PC-9 (cell line): ENCODE measurements at regions not wholly inside any gene's neighbourhood (a gene's known extent, or its start where the extent isn't known, plus 50 kb on each side); places are given as distances from the start of the nearest gene placed in this dataset.

Experiments used
- BruUV-seq: library from RNA; stranded (reverse); fragments of 400-500 nt; replicated peaks from 2 replicates; lab custom pipeline; 2021; lab: Mats Ljungman, UMichigan
- CTCF ChIA-PET: fragments of 300-600 bp; sonication (Branson Sonifier 250); formaldehyde crosslinking; loops from one replicate; lab custom pipeline; 2022; ENCODE audit warnings: antibody characterized with exemption; lab: Charles Lee
- POLR2A ChIA-PET: fragments of 300-600 bp; sonication (Branson Sonifier 250); formaldehyde crosslinking; loops from one replicate; lab custom pipeline; 2022; ENCODE audit warnings: antibody characterized with exemption; ENCODE audit not compliant: unreplicated experiment; lab: Charles Lee
- DNase-seq, 2 experiments: peaks; one replicate each; pipeline versions ENCODE4 v3.0.0 to v3.0.0-alpha.2; 2015 to 2022; ENCODE audit warnings: mixed read lengths in 1 of 2
- H2AFZ ChIP-seq: fragments of 200-600 bp; sonication (generic); 2 replicates; pipeline ENCODE4 v1.8.1; 2017; ENCODE audit warnings: antibody characterized with exemption
- H3F3A ChIP-seq: fragments of 200-600 bp; sonication (generic); 2 replicates; pipeline ENCODE4 v1.8.1; 2017; ENCODE audit warnings: antibody characterized with exemption, mild to moderate bottlenecking, low read depth; ENCODE audit not compliant: insufficient read depth
- H3K27ac ChIP-seq: fragments of 200-600 bp; sonication (generic); 2 replicates; pipeline ENCODE4 v1.6.1; 2016; ENCODE audit warnings: mixed run types
- H3K27me3 ChIP-seq: fragments of 200-600 bp; sonication (generic); 2 replicates; pipeline ENCODE4 v1.6.1; 2016; ENCODE audit warnings: low read depth, mixed run types; ENCODE audit not compliant: insufficient read depth
- H3K36me3 ChIP-seq: fragments of 200-600 bp; sonication (generic); 2 replicates; pipeline ENCODE4 v1.6.1; 2016; ENCODE audit warnings: low read depth, mixed run types
- H3K4me1 ChIP-seq: fragments of 200-600 bp; sonication (generic); replicated peaks from 2 replicates; pipeline ENCODE4 v1.6.1; 2016; ENCODE audit warnings: mixed run types; ENCODE audit not compliant: insufficient read depth
- H3K4me2 ChIP-seq: fragments of 200-600 bp; sonication (generic); 2 replicates; pipeline ENCODE4 v1.6.1; 2017; ENCODE audit warnings: mixed run types
- H3K4me3 ChIP-seq: fragments of 200-600 bp; sonication (generic); 2 replicates; pipeline ENCODE4 v1.6.1; 2016; ENCODE audit warnings: mixed run types
- H3K79me2 ChIP-seq: fragments of 200-600 bp; sonication (generic); 2 replicates; pipeline ENCODE4 v1.6.1; 2017; ENCODE audit warnings: low read depth, mixed run types
- H3K9me2 ChIP-seq: fragments of 200-600 bp; sonication (generic); 2 replicates; pipeline ENCODE4 v1.8.1; 2017; ENCODE audit warnings: mild to moderate bottlenecking; ENCODE audit not compliant: insufficient read depth
- H3K9me3 ChIP-seq: fragments of 200-600 bp; sonication (generic); 2 replicates; pipeline ENCODE4 v1.8.1; 2016; ENCODE audit warnings: low read depth; ENCODE audit not compliant: insufficient read depth
- H4K20me1 ChIP-seq: fragments of 200-600 bp; sonication (generic); 2 replicates; pipeline ENCODE4 v1.8.1; 2017; ENCODE audit not compliant: insufficient read depth
- CTCF ChIP-seq: fragments of 200-600 bp; sonication (generic); conservative IDR thresholded peaks from 2 replicates; pipeline ENCODE4 v1.6.1; 2017; ENCODE audit warnings: mixed run types, antibody characterized with exemption, mild to moderate bottlenecking, moderate library complexity
- EZH2 ChIP-seq: fragments of 200-600 bp; sonication (generic); IDR thresholded peaks from 2 replicates; pipeline ENCODE4 v1.8.0; 2017; ENCODE audit warnings: antibody characterized with exemption, low read depth
- intact Hi-C: fragments of 100-400 bp; cut with micrococcal nuclease; formaldehyde crosslinking; loops from one replicate; pipeline ENCODE4 v1.10.0; 2022; ENCODE audit not compliant: unreplicated experiment

- H3K9me2 ChIP-seq: peaks cover 4% of the 10 kb centered on the region; the same call in 1 of the 2 replicates
- no peak overlapping the region for H2AFZ ChIP-seq
- H3K4me2 ChIP-seq: no peak overlapping the region
- no peaks in the 10 kb centered on the region for H3K36me3 ChIP-seq
- BruUV-seq: no TSS peak
- H3F3A ChIP-seq: no peaks in the 10 kb centered on the region
- POLR2A ChIA-PET: no interaction called here
- H3K4me1 ChIP-seq: no peaks in the 10 kb centered on the region
- H3K9me3 ChIP-seq: peaks cover 8% of the 10 kb centered on the region; the same call in 1 of the 2 replicates
- intact Hi-C loops: no loop called here
- TF ChIP-seq EZH2 (no peak), CTCF (no peak)
- H3K4me3 ChIP-seq: no peak overlapping the region
- CTCF ChIA-PET: no interaction called here
- H3K79me2 ChIP-seq: no peaks in the 10 kb centered on the region
- DNase-seq: no peak
- H4K20me1 ChIP-seq: no peaks in the 10 kb centered on the region
- no peaks in the 10 kb centered on the region for H3K27me3 ChIP-seq
- no peak overlapping the region for H3K27ac ChIP-seq
These were observed 50.1 kb downstream of the GCNT4 start for GRCh38 chr5:75002271-75002670.

GRCh38 chr5:74995926-74996325 is 56.4 kb downstream of the GCNT4 start:
- Histone ChIP-seq H4K20me1 (no peaks in the 10 kb centered on the region), H3K79me2 (no peaks in the 10 kb centered on the region), H3K9me2 (peaks cover 2% of the 10 kb centered on the region; the same call in 1 of the 2 replicates), H3K4me2 (no peak overlapping the region), H3K27me3 (no peaks in the 10 kb centered on the region), H3K4me1 (peaks cover 6% of the 10 kb centered on the region; the same call in 1 of the 2 replicates), H2AFZ (no peak overlapping the region), H3K4me3 (no peak overlapping the region), H3K36me3 (no peaks in the 10 kb centered on the region), H3K9me3 (0 out of 2 replicates have a peak, but pooled peaks cover 3% of the 10 kb centered on the region), H3F3A (no peaks in the 10 kb centered on the region), H3K27ac (no peak overlapping the region)
- DNase-seq: no peak
- no TSS peak for BruUV-seq
- CTCF ChIA-PET: no interaction called here
- intact Hi-C loops: no loop called here
- no peak for TF ChIP-seq EZH2
- TF ChIP-seq CTCF: no peak
- POLR2A ChIA-PET: no interaction called here

- Histone ChIP-seq H3K36me3 (no peaks in the 10 kb centered on the region), H3K4me1 (peaks cover 6% of the 10 kb centered on the region; the same call in 1 of the 2 replicates), H2AFZ (no peak overlapping the region), H3K27me3 (no peaks in the 10 kb centered on the region), H3K4me3 (no peak overlapping the region), H3F3A (no peaks in the 10 kb centered on the region), H4K20me1 (no peaks in the 10 kb centered on the region), H3K79me2 (no peaks in the 10 kb centered on the region), H3K9me3 (0 out of 2 replicates have a peak, but pooled peaks cover 3% of the 10 kb centered on the region), H3K27ac (no peak overlapping the region), H3K9me2 (no peaks in the 10 kb centered on the region), H3K4me2 (no peak overlapping the region)
- DNase-seq: no peak
- TF ChIP-seq CTCF (no peak), EZH2 (no peak)
- intact Hi-C loops: no loop called here
- no TSS peak for BruUV-seq
- CTCF ChIA-PET: no interaction called here
- POLR2A ChIA-PET: no interaction called here
These were observed 57.5 kb downstream of the GCNT4 start for GRCh38 chr5:74994826-74995225.
